ENCODE measurements at regions not wholly inside any gene's neighbourhood (a gene's known extent, or its start where the extent isn't known, plus 50 kb on each side); places are given as distances from the start of the nearest gene placed in this dataset.

- dilution Hi-C loops (cut with MboI; ENCODE audit: extremely low pct_ligation_motif_present, low sequenced_read_pairs): no loop called here
- Histone ChIP-seq H3K4me2 (ENCODE audit: control insufficient read depth, extremely low read depth, insufficient read depth, low read depth, low read length) (no peak overlapping the region), H3K9me3 (ENCODE audit: control insufficient read depth, low read depth, low read length) (no peaks in the 10 kb centered on the region), H3K79me2 (ENCODE audit: control insufficient read depth, insufficient read depth, low read length) (no peaks in the 10 kb centered on the region), H4K20me1 (ENCODE audit: control insufficient read depth, extremely low read depth, insufficient read depth, low read length) (no peaks in the 10 kb centered on the region), H3K9ac (ENCODE audit: control insufficient read depth, extremely low read depth, insufficient read depth, low read length) (no peak overlapping the region), H3K4me3 (ENCODE audit: control insufficient read depth in 2 of 3, extremely low read depth in 1 of 3, insufficient read depth in 2 of 3, low read depth in 1 of 3, low read length in 3 of 3) (no peak overlapping the region), H3K27me3 (ENCODE audit: control insufficient read depth, extremely low read depth, insufficient read depth, low read length) (no peaks in the 10 kb centered on the region), H3K36me3 (ENCODE audit: control insufficient read depth in 2 of 2, extremely low read depth in 1 of 2, insufficient read depth in 2 of 2, low read length in 2 of 2) (no peaks in the 10 kb centered on the region), H3K9me1 (ENCODE audit: control insufficient read depth, extremely low read depth, insufficient read depth, low read length) (no peaks in the 10 kb centered on the region), H3K4me1 (ENCODE audit: control insufficient read depth, extremely low read depth, insufficient read depth, low read length) (no peaks in the 10 kb centered on the region), H2AFZ (ENCODE audit: control insufficient read depth, low read length) (no peak overlapping the region), H3K27ac (ENCODE audit: control insufficient read depth, insufficient read depth, low read length) (no peak overlapping the region)
- FAIRE-seq (no peak), DNase-seq (ENCODE audit: low read depth, low spot score) (no peak)
- TF ChIP-seq CTCF (optimal IDR thresholded peaks at IDR 0.05 in 1 of 3, IDR thresholded peaks at IDR 0.05 in 1 of 3, conservative IDR thresholded peaks at IDR 0.05 in 1 of 3; ENCODE audit: extremely low read depth in 1 of 3, insufficient read depth in 2 of 3, low read length in 3 of 3) (no peak), EZH2 (IDR thresholded peaks at IDR 0.05; ENCODE audit: low read length) (no peak)
These were observed 80.8 kb upstream of the ZNF507 start for GRCh38 chr19:32264568-32264967.

DNA sequence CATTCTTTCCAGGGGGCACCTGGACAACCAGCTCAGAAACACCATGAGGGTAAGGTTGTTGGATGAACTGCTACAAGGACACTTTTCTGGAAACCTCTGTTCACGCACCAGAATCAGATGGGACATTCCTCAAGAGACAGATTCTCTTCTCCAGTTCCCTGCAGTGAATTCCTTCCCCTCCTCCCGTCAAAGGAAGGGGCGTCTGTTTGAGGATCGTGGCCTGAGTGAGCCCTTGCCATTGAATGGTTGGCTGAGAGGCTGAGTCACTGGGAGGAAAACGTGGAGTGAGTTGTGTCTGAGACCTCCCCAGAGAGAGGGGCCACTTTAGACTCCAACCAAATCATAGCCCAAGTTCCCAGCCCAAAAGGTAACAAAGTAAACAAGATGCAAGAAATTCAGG lies 79.4 kb upstream of the ZNF507 start:
- H3K4me2 ChIP-seq (ENCODE audit: control insufficient read depth, extremely low read depth, insufficient read depth, low read depth, low read length): no peak overlapping the region
- no peaks in the 10 kb centered on the region for H3K9me3 ChIP-seq (ENCODE audit: control insufficient read depth, low read depth, low read length)
- H3K36me3 ChIP-seq (ENCODE audit: control insufficient read depth in 2 of 2, extremely low read depth in 1 of 2, insufficient read depth in 2 of 2, low read length in 2 of 2): no peaks in the 10 kb centered on the region
- H3K27ac ChIP-seq (ENCODE audit: control insufficient read depth, insufficient read depth, low read length): no peak overlapping the region
- no peak overlapping the region for H3K9ac ChIP-seq (ENCODE audit: control insufficient read depth, extremely low read depth, insufficient read depth, low read length)
- H4K20me1 ChIP-seq (ENCODE audit: control insufficient read depth, extremely low read depth, insufficient read depth, low read length): no peaks in the 10 kb centered on the region
- H3K79me2 ChIP-seq (ENCODE audit: control insufficient read depth, insufficient read depth, low read length): no peaks in the 10 kb centered on the region
- TF ChIP-seq EZH2 (IDR thresholded peaks at IDR 0.05; ENCODE audit: low read length): no peak
- TF ChIP-seq CTCF (optimal IDR thresholded peaks at IDR 0.05 in 1 of 3, IDR thresholded peaks at IDR 0.05 in 1 of 3, conservative IDR thresholded peaks at IDR 0.05 in 1 of 3; ENCODE audit: extremely low read depth in 1 of 3, insufficient read depth in 2 of 3, low read length in 3 of 3): no peak
- H3K4me3 ChIP-seq (ENCODE audit: control insufficient read depth in 2 of 3, extremely low read depth in 1 of 3, insufficient read depth in 2 of 3, low read depth in 1 of 3, low read length in 3 of 3): no peak overlapping the region
- no peaks in the 10 kb centered on the region for H3K4me1 ChIP-seq (ENCODE audit: control insufficient read depth, extremely low read depth, insufficient read depth, low read length)
- FAIRE-seq: no peak
- H3K9me1 ChIP-seq (ENCODE audit: control insufficient read depth, extremely low read depth, insufficient read depth, low read length): no peaks in the 10 kb centered on the region
- no peak for DNase-seq (ENCODE audit: low read depth, low spot score)
- dilution Hi-C loops (cut with MboI; ENCODE audit: extremely low pct_ligation_motif_present, low sequenced_read_pairs): no loop called here
- no peaks in the 10 kb centered on the region for H3K27me3 ChIP-seq (ENCODE audit: control insufficient read depth, extremely low read depth, insufficient read depth, low read length)
- H2AFZ ChIP-seq (ENCODE audit: control insufficient read depth, low read length): no peak overlapping the region

Measured in keratinocyte (primary cell).